ENCODE measurements at regions not wholly inside any gene's neighbourhood (a gene's known extent, or its start where the extent isn't known, plus 50 kb on each side); places are given as distances from the start of the nearest gene placed in this dataset.

DNA sequence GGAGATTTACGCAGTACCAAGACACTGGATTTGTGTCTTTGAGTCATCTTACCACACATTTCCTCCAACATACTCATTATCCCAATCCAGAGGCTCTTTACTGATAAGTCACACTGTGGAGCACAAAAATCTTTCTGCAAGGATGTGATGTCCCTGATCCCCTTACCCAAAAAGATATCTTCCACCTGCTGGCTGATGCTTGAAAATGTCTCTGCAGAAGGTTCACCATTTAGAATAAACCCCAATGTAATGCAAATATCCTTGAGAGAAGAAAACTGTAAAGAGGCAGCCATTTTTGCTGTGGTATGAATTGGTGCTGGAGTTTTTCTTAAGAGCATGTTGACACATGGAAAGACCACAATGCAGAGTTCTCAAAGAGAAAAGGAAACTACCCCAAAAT, 65.7 kb upstream of the RORB start:
- TF ChIP-seq, protein P1, sequence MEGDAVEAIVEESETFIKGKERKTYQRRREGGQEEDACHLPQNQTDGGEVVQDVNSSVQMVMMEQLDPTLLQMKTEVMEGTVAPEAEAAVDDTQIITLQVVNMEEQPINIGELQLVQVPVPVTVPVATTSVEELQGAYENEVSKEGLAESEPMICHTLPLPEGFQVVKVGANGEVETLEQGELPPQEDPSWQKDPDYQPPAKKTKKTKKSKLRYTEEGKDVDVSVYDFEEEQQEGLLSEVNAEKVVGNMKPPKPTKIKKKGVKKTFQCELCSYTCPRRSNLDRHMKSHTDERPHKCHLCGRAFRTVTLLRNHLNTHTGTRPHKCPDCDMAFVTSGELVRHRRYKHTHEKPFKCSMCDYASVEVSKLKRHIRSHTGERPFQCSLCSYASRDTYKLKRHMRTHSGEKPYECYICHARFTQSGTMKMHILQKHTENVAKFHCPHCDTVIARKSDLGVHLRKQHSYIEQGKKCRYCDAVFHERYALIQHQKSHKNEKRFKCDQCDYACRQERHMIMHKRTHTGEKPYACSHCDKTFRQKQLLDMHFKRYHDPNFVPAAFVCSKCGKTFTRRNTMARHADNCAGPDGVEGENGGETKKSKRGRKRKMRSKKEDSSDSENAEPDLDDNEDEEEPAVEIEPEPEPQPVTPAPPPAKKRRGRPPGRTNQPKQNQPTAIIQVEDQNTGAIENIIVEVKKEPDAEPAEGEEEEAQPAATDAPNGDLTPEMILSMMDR (conservative IDR thresholded peaks at IDR 0.05), result no peak
- no peak for TF ChIP-seq ZFX (IDR thresholded peaks at IDR 0.05)

DNA sequence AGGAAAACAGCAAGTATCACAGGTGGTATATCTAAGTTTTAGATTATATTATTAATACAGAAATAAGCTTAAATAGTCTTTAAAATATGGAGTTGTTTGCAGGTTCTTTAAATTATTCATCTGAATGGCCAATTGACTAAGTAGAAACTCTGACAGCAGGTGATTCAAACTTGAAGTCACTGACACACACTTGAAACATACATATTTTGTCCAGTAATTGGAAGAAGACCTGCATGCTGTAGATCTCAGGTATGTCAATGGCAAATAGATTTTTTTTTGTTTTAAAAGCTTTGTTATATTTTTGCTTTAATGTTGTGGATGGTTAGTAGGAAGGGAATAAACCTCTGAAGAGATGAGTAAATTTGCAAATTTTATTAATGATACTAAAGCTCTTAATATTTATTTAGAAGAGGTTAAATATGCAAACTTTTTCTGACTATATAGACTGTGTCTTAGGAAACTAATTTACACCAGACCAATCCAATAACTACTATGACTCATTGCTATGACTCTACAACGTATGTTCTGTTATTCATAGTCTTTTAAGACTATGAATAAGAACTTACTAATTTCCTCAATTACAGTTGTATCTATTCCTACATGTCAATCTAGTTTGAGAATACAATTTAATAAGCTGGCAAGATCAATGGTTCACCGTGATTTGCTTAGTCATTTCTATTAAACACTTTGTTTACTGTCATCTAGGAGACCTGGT, 53.9 kb upstream of the RORB start:
- H3K27ac ChIP-seq, result no peak overlapping the region
- TF ChIP-seq ZFX (IDR thresholded peaks at IDR 0.05), result no peak
- TF ChIP-seq, protein P1 (conservative IDR thresholded peaks at IDR 0.05), result no peak

More for the DNA sequence above, 65.7 kb upstream of the RORB start:
- H3K27ac ChIP-seq, result no peak overlapping the region

DNA sequence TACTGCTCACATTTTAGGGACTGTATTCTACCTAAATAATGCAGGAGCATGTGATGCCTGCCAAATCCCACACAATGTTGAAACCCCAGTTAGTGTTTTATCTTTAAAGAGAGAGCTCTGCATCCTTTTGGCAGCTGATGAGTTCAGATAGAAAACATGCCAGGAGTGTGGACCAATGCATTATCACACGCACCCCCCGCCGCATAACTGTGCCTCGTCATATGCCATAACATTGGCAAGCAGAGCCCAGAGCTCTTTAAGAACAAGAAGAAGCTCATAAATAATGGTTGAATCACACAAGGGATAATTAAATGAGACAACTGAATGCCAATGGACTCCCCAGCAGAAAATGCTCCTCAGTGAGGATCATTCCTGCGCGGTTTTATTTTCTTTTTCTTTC, 52.8 kb upstream of the RORB start:
- TF ChIP-seq, protein P1 (conservative IDR thresholded peaks at IDR 0.05), result no peak
- no peak for TF ChIP-seq ZFX (IDR thresholded peaks at IDR 0.05)
- no peak overlapping the region for H3K27ac ChIP-seq

Data from C4-2B (cell line).